ENCODE measurements at regions not wholly inside any gene's neighbourhood (a gene's known extent, or its start where the extent isn't known, plus 50 kb on each side); places are given as distances from the start of the nearest gene placed in this dataset.
A peak's percentile ranks its signal among the peaks of the same experiment; 100 is the strongest.

DNA sequence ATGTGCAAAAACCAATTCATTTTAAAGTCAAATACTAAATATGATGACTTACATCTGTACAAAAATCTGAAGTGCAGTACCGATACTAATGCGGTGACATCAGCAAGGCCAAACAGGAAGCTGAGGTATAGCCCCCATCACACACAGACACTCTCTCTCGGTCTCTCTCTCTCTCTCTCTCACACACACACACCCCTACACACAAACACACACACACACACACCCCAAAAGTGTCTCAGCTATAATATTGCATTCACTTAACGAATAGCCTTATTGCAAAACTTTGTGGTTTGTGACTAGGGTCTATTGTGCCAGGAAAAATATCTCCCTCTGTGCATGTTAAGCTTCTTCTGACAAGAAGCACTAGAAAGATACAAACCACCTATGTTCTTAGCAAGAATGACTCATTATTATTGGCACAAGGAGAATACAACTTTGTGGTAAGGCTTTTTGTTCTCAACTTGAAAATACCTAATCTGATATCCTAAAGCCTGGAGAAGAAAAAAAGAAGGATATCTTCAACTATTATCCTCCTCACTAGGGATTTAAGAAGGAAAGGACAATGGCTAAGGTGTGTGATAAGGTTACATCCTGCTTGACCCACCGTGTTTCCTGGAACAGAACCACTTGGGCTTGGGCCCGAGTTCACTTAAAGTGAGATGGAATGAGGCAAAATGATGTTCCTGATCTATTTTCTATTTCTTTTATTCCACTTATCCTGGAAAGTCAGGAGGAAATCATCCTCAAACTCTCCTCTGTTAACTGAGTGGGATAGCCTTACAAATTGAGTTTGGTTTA is 107.1 kb downstream of the NIBAN1 start:
- Histone ChIP-seq H3K27me3 (ENCODE audit: control insufficient read depth, insufficient read depth, low read length) (no peaks in the 10 kb centered on the region), H3K4me1 (ENCODE audit: control insufficient read depth, extremely low read depth, insufficient read depth, low read length) (peaks cover 5% of the 10 kb centered on the region), H2AFZ (ENCODE audit: low read length) (no peak overlapping the region), H3K36me3 (ENCODE audit: control insufficient read depth, insufficient read depth, low read length) (no peaks in the 10 kb centered on the region), H3K4me2 (ENCODE audit: extremely low read depth, insufficient read depth, low read length) (peak overlapping the region; percentile 55), H3K4me3 (replicated peaks in 1 of 4; ENCODE audit: control extremely low read depth in 1 of 4, insufficient read depth in 1 of 4, low read depth in 3 of 4, low read length in 4 of 4) (no peak overlapping the region), H3K9ac (ENCODE audit: insufficient read depth, low read length) (no peak overlapping the region), H3K27ac (ENCODE audit: insufficient read depth, low read length) (no peak overlapping the region), H4K20me1 (ENCODE audit: control insufficient read depth, extremely low read depth, insufficient read depth, low read length) (no peaks in the 10 kb centered on the region), H3K9me3 (ENCODE audit: control insufficient read depth, insufficient read depth, low read depth, low read length) (no peaks in the 10 kb centered on the region), H3K79me2 (ENCODE audit: control insufficient read depth, insufficient read depth, low read length) (no peaks in the 10 kb centered on the region)
- TF ChIP-seq EZH2 (IDR thresholded peaks at IDR 0.05; ENCODE audit: low read length, missing control alignments) (no peak), CTCF (conservative IDR thresholded peaks at IDR 0.05 in 1 of 2, IDR thresholded peaks at IDR 0.05 in 1 of 2; ENCODE audit: low read depth in 1 of 2, low read length in 2 of 2) (no peak)
- DNase-seq (ENCODE audit: low read depth in 2 of 2), result peak; percentile 98 to 99

GRCh38 chr1:184866586-184866985 is 107.7 kb downstream of the NIBAN1 start:
- no peak overlapping the region for H3K9ac ChIP-seq (ENCODE audit: insufficient read depth, low read length)

DNA sequence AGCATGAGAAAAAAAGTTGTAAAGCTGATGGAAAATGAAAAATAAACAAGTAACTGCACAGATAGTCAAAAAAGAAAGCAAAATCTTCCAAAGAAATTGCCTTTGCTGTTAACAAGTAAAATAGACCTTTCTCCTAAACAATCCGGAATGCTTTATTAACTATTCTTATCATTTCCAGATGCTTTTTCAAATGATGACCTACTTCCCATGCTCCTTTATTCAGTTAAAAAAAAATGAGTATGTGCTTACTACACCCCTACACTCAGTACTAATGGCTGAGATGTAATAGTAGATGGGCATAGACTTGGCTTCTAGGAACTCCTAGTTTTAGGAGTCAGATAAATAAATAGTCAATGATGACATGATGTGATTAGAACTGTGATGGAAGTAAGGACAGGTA is 108.5 kb downstream of the NIBAN1 start:
- Histone ChIP-seq H3K27me3 (ENCODE audit: control insufficient read depth, insufficient read depth, low read length) (no peaks in the 10 kb centered on the region), H3K4me2 (ENCODE audit: extremely low read depth, insufficient read depth, low read length) (no peak overlapping the region)

More at GRCh38 chr1:184866586-184866985, 107.7 kb downstream of the NIBAN1 start:
- no peak overlapping the region for H3K27ac ChIP-seq (ENCODE audit: insufficient read depth, low read length)
- H3K79me2 ChIP-seq (ENCODE audit: control insufficient read depth, insufficient read depth, low read length), result no peaks in the 10 kb centered on the region
- H3K4me3 ChIP-seq (replicated peaks in 1 of 4; ENCODE audit: control extremely low read depth in 1 of 4, insufficient read depth in 1 of 4, low read depth in 3 of 4, low read length in 4 of 4), result no peak overlapping the region
- no peaks in the 10 kb centered on the region for H3K9me3 ChIP-seq (ENCODE audit: control insufficient read depth, insufficient read depth, low read depth, low read length)
- no peaks in the 10 kb centered on the region for H3K36me3 ChIP-seq (ENCODE audit: control insufficient read depth, insufficient read depth, low read length)
- no peak overlapping the region for H2AFZ ChIP-seq (ENCODE audit: low read length)
- H3K27me3 ChIP-seq (ENCODE audit: control insufficient read depth, insufficient read depth, low read length), result no peaks in the 10 kb centered on the region
- H3K4me2 ChIP-seq (ENCODE audit: extremely low read depth, insufficient read depth, low read length), result no peak overlapping the region
- TF ChIP-seq EZH2 (IDR thresholded peaks at IDR 0.05; ENCODE audit: low read length, missing control alignments) (no peak), CTCF (conservative IDR thresholded peaks at IDR 0.05 in 1 of 2, IDR thresholded peaks at IDR 0.05 in 1 of 2; ENCODE audit: low read depth in 1 of 2, low read length in 2 of 2) (no peak)
- H4K20me1 ChIP-seq (ENCODE audit: control insufficient read depth, extremely low read depth, insufficient read depth, low read length), result no peaks in the 10 kb centered on the region
- peaks cover 5% of the 10 kb centered on the region for H3K4me1 ChIP-seq (ENCODE audit: control insufficient read depth, extremely low read depth, insufficient read depth, low read length)
- no peak for DNase-seq (ENCODE audit: low read depth in 2 of 2)

More for the DNA sequence above, 108.5 kb downstream of the NIBAN1 start:
- Histone ChIP-seq H3K36me3 (ENCODE audit: control insufficient read depth, insufficient read depth, low read length) (no peaks in the 10 kb centered on the region), H2AFZ (ENCODE audit: low read length) (no peak overlapping the region), H3K4me1 (ENCODE audit: control insufficient read depth, extremely low read depth, insufficient read depth, low read length) (peaks cover 5% of the 10 kb centered on the region), H3K9me3 (ENCODE audit: control insufficient read depth, insufficient read depth, low read depth, low read length) (no peaks in the 10 kb centered on the region), H3K27ac (ENCODE audit: insufficient read depth, low read length) (no peak overlapping the region), H3K9ac (ENCODE audit: insufficient read depth, low read length) (no peak overlapping the region), H4K20me1 (ENCODE audit: control insufficient read depth, extremely low read depth, insufficient read depth, low read length) (no peaks in the 10 kb centered on the region), H3K79me2 (ENCODE audit: control insufficient read depth, insufficient read depth, low read length) (no peaks in the 10 kb centered on the region), H3K4me3 (replicated peaks in 1 of 4; ENCODE audit: control extremely low read depth in 1 of 4, insufficient read depth in 1 of 4, low read depth in 3 of 4, low read length in 4 of 4) (no peak overlapping the region)
- TF ChIP-seq EZH2 (IDR thresholded peaks at IDR 0.05; ENCODE audit: low read length, missing control alignments) (no peak), CTCF (conservative IDR thresholded peaks at IDR 0.05 in 1 of 2, IDR thresholded peaks at IDR 0.05 in 1 of 2; ENCODE audit: low read depth in 1 of 2, low read length in 2 of 2) (no peak)
- no peak for DNase-seq (ENCODE audit: low read depth in 2 of 2)

All from fibroblast of lung (primary cell).